OCI-LY7 (cell line): ENCODE measurements at regions not wholly inside any gene's neighbourhood (a gene's known extent, or its start where the extent isn't known, plus 50 kb on each side); places are given as distances from the start of the nearest gene placed in this dataset.

Experiments used
- BruUV-seq: library from RNA; stranded (reverse); fragments of 400-500 nt; replicated peaks from 2 replicates; lab custom pipeline; 2021; lab: Mats Ljungman, UMichigan
- CTCF ChIA-PET: fragments of 300-600 bp; sonication (Branson Sonifier 250); formaldehyde crosslinking; loops from one replicate; lab custom pipeline; 2022; ENCODE audit warnings: antibody characterized with exemption; ENCODE audit not compliant: unreplicated experiment; lab: Charles Lee
- POLR2A ChIA-PET: fragments of 300-600 bp; sonication (Branson Sonifier 250); formaldehyde crosslinking; loops from one replicate; lab custom pipeline; 2022; ENCODE audit warnings: antibody characterized with exemption; lab: Charles Lee
- DNase-seq: peaks from one replicate; pipeline ENCODE4 v3.0.0-alpha.2; 2015; ENCODE audit warnings: low spot score
- H2AFZ ChIP-seq: fragments of 200-600 bp; sonication (generic), shearing (Covaris generic); 2 replicates; pipeline ENCODE4 v1.6.1; 2014; ENCODE audit warnings: mild to moderate bottlenecking, antibody characterized with exemption, low read length, moderate library complexity
- H3K27ac ChIP-seq: fragments of 200-600 bp; sonication (generic); 2 replicates; pipeline ENCODE4 v1.5.1; 2014; ENCODE audit warnings: mixed run types, low read depth, mild to moderate bottlenecking, moderate library complexity, low read length, inconsistent platforms; ENCODE audit not compliant: poor library complexity, severe bottlenecking
- H3K36me3 ChIP-seq: fragments of 200-600 bp; sonication (generic); 2 replicates; pipeline ENCODE4 v1.6.1; 2014; ENCODE audit warnings: mild to moderate bottlenecking, antibody characterized with exemption, low read length, moderate library complexity, mixed read lengths; ENCODE audit not compliant: insufficient read depth
- H3K4me1 ChIP-seq: fragments of 200-600 bp; sonication (generic); 2 replicates; pipeline ENCODE4 v1.5.1; 2014; ENCODE audit warnings: mild to moderate bottlenecking, low read length; ENCODE audit not compliant: insufficient read depth, poor library complexity, severe bottlenecking
- H3K4me2 ChIP-seq: fragments of 200-600 bp; sonication (generic); 2 replicates; pipeline ENCODE4 v1.6.1; 2014; ENCODE audit warnings: mild to moderate bottlenecking, low read length
- H3K4me3 ChIP-seq: fragments of 200-600 bp; sonication (generic); 2 replicates; pipeline ENCODE4 v1.5.1; 2014; ENCODE audit warnings: mild to moderate bottlenecking, low read depth, low read length; ENCODE audit not compliant: poor library complexity, severe bottlenecking
- H3K79me2 ChIP-seq: fragments of 200-600 bp; sonication (generic); 2 replicates; pipeline ENCODE4 v1.6.1; 2016; ENCODE audit warnings: low read depth, mild to moderate bottlenecking, low read length, moderate library complexity, mixed read lengths; ENCODE audit not compliant: insufficient read depth
- H3K9me2 ChIP-seq: fragments of 200-600 bp; sonication (generic); 2 replicates; pipeline ENCODE4 v1.6.1; 2016; ENCODE audit warnings: mild to moderate bottlenecking, low read length, mixed read lengths; ENCODE audit not compliant: insufficient read depth
- H3K9me3 ChIP-seq: fragments of 200-600 bp; sonication (generic); 2 replicates; pipeline ENCODE4 v1.6.1; 2014; ENCODE audit warnings: mild to moderate bottlenecking, mixed run types, low read length, mixed read lengths
- H4K20me1 ChIP-seq: fragments of 200-600 bp; sonication (generic); 2 replicates; pipeline ENCODE4 v1.6.1; 2014; ENCODE audit warnings: mild to moderate bottlenecking, antibody characterized with exemption, low read length, moderate library complexity, mixed read lengths; ENCODE audit not compliant: insufficient read depth
- CTCF ChIP-seq: fragments of 200-600 bp; sonication (generic); conservative IDR thresholded peaks from 2 replicates; pipeline ENCODE4 v1.5.1; 2014; ENCODE audit warnings: mild to moderate bottlenecking, antibody characterized with exemption, low read length, moderate library complexity, mixed read lengths
- EZH2phosphoT487 ChIP-seq: fragments of 200-600 bp; sonication (generic); IDR thresholded peaks from 2 replicates; pipeline ENCODE4 v1.6.1; 2018; ENCODE audit warnings: low read depth, borderline replicate concordance, mild to moderate bottlenecking, mixed run types, antibody characterized with exemption, low read length, moderate library complexity, mixed read lengths
- intact Hi-C: fragments of 100-400 bp; cut with micrococcal nuclease; formaldehyde crosslinking; loops from one replicate; pipeline ENCODE4 v1.10.0; 2022; ENCODE audit not compliant: unreplicated experiment

- H4K20me1 ChIP-seq: no peaks in the 10 kb centered on the region
- H3K9me2 ChIP-seq: no peaks in the 10 kb centered on the region
- no peaks in the 10 kb centered on the region for H3K9me3 ChIP-seq
- no peaks in the 10 kb centered on the region for H3K79me2 ChIP-seq
- no peak for DNase-seq
- no peak overlapping the region for H3K4me3 ChIP-seq
- H2AFZ ChIP-seq: no peak overlapping the region
- no TSS peak for BruUV-seq
- CTCF ChIA-PET: no interaction called here
- no peaks in the 10 kb centered on the region for H3K4me1 ChIP-seq
- no peak overlapping the region for H3K4me2 ChIP-seq
- TF ChIP-seq EZH2phosphoT487 (no peak), CTCF (no peak)
- H3K27ac ChIP-seq: no peak overlapping the region
- H3K36me3 ChIP-seq: no peaks in the 10 kb centered on the region
- intact Hi-C loops: no loop called here
- POLR2A ChIA-PET: interaction anchor here (1.0 kb wide), 1 partner anchor 135 kb away, joined by 3 read pairs; no protein-coding TSS in a partner anchor
Observed at GRCh38 chr10:118840776-118841468, 86.2 kb upstream of the CACUL1 start.

GRCh38 chr10:118841881-118842605, 87.3 kb upstream of the CACUL1 start:
- Histone ChIP-seq H3K4me3 (no peak overlapping the region), H3K79me2 (no peaks in the 10 kb centered on the region), H3K36me3 (no peaks in the 10 kb centered on the region), H3K4me1 (no peaks in the 10 kb centered on the region), H4K20me1 (no peaks in the 10 kb centered on the region), H3K9me2 (no peaks in the 10 kb centered on the region), H3K27ac (no peak overlapping the region), H3K4me2 (no peak overlapping the region), H2AFZ (no peak overlapping the region), H3K9me3 (no peaks in the 10 kb centered on the region)
- CTCF ChIA-PET: no interaction called here
- intact Hi-C loops: no loop called here
- TF ChIP-seq CTCF (no peak), EZH2phosphoT487 (no peak)
- DNase-seq: no peak
- POLR2A ChIA-PET: interaction anchor here (1.0 kb wide), 1 partner anchor 136 kb away, joined by 3 read pairs; no protein-coding TSS in a partner anchor
- BruUV-seq: no TSS peak
